Testis (tissue), 2 donors: ENCODE measurements at regions not wholly inside any gene's neighbourhood (a gene's known extent, or its start where the extent isn't known, plus 50 kb on each side); places are given as distances from the start of the nearest gene placed in this dataset.

Experiments used
- DNase-seq: peaks from one replicate; pipeline ENCODE4 v3.0.0-alpha.2; 2019
- H3K27ac ChIP-seq, 2 donors: fragments of 200-600 bp; sonication (generic); one replicate each; pipeline ENCODE4 v1.5.1; 2019
- H3K27me3 ChIP-seq: fragments of 200-600 bp; sonication (generic); one replicate; pipeline ENCODE4 v1.5.1; 2019
- H3K36me3 ChIP-seq: fragments of 200-600 bp; sonication (generic); one replicate; pipeline ENCODE4 v1.5.1; 2017; ENCODE audit warnings: low read depth; ENCODE audit errors: missing control alignments
- H3K4me1 ChIP-seq: fragments of 200-600 bp; sonication (generic); one replicate; pipeline ENCODE4 v1.5.1; 2019
- H3K4me3 ChIP-seq, 2 donors: fragments of 200-600 bp; sonication (generic); one replicate each; pipeline ENCODE4 v1.5.1; 2017 to 2019
- H3K9me3 ChIP-seq: fragments of 200-600 bp; sonication (generic); one replicate; pipeline ENCODE4 v1.5.1; 2017
- CTCF ChIP-seq, 3 experiments: fragments of 450-650 bp in 2 of 3; fragments of 200-600 bp in 1 of 3; sonication (generic) in 1 of 3; IDR thresholded peaks; one replicate each; pipeline ENCODE4 v1.5.1; 2016 to 2019; ENCODE audit warnings: antibody characterized with exemption in 3 of 3, mild to moderate bottlenecking in 2 of 3, moderate library complexity in 1 of 3
- POLR2A ChIP-seq: fragments of 450-650 bp; IDR thresholded peaks from one replicate; pipeline ENCODE4 v1.6.1; 2017; ENCODE audit warnings: antibody characterized with exemption, mild to moderate bottlenecking, moderate library complexity
- WGBS, 2 donors: methylation state at CpG; one replicate each; pipeline ENCODE4 v1.1.5; 2018; 5-methylcytosine and 5-hydroxymethylcytosine counted together
- intact Hi-C: fragments of 100-400 bp; cut with DNase I; formaldehyde crosslinking; loops from one replicate; pipeline ENCODE4 v1.15.1; 2023; ENCODE audit warnings: low total_unique reads

GRCh38 chr12:91511795-91512420 lies 329.3 kb upstream of the DCN start:
- no peaks in the 10 kb centered on the region for H3K27me3 ChIP-seq
- WGBS, 2 donors, result 56 to 64% methylated on average over 1 of the region's 1 CpG
- H3K4me1 ChIP-seq, result no peaks in the 10 kb centered on the region
- DNase-seq, result no peak
- H3K27ac ChIP-seq, result no peak overlapping the region
- no peak overlapping the region for H3K4me3 ChIP-seq
- intact Hi-C loops, result no loop called here
- H3K9me3 ChIP-seq, result no peaks in the 10 kb centered on the region
- TF ChIP-seq POLR2A (no peak), CTCF (IDR thresholded peaks at IDR 0.05) (no peak)
- no peaks in the 10 kb centered on the region for H3K36me3 ChIP-seq

GRCh38 chr12:91507754-91508153 lies 325.1 kb upstream of the DCN start:
- 38 to 43% methylated on average over 1 of the region's 1 CpG for WGBS, 2 donors
- Histone ChIP-seq H3K27me3 (no peaks in the 10 kb centered on the region), H3K36me3 (no peaks in the 10 kb centered on the region), H3K9me3 (no peaks in the 10 kb centered on the region), H3K4me3 (no peak overlapping the region), H3K4me1 (no peaks in the 10 kb centered on the region), H3K27ac (no peak overlapping the region)
- no peak for TF ChIP-seq POLR2A
- TF ChIP-seq CTCF (IDR thresholded peaks at IDR 0.05), result no peak
- intact Hi-C loops, result no loop called here
- DNase-seq, result no peak

- no peak overlapping the region for H3K27ac ChIP-seq
- 80 to 84% methylated on average over 2 of the region's 2 CpGs for WGBS, 2 donors
- H3K9me3 ChIP-seq, result no peaks in the 10 kb centered on the region
- no peak for DNase-seq
- no peaks in the 10 kb centered on the region for H3K27me3 ChIP-seq
- TF ChIP-seq POLR2A (no peak), CTCF (IDR thresholded peaks at IDR 0.05) (no peak)
- no peaks in the 10 kb centered on the region for H3K4me1 ChIP-seq
- intact Hi-C loops, result no loop called here
- no peaks in the 10 kb centered on the region for H3K36me3 ChIP-seq
- no peak overlapping the region for H3K4me3 ChIP-seq
Observed at GRCh38 chr12:91506452-91506851, 323.8 kb upstream of the DCN start.

GRCh38 chr12:91505006-91505405 lies 322.4 kb upstream of the DCN start:
- DNase-seq, result no peak
- H3K4me1 ChIP-seq, result no peaks in the 10 kb centered on the region
- H3K36me3 ChIP-seq, result no peaks in the 10 kb centered on the region
- intact Hi-C loops, result no loop called here
- no peaks in the 10 kb centered on the region for H3K27me3 ChIP-seq
- H3K9me3 ChIP-seq, result no peaks in the 10 kb centered on the region
- H3K4me3 ChIP-seq, result no peak overlapping the region
- no peak overlapping the region for H3K27ac ChIP-seq
- no peak for TF ChIP-seq POLR2A
- TF ChIP-seq CTCF (IDR thresholded peaks at IDR 0.05), result no peak

GRCh38 chr12:91502208-91502607 lies 319.6 kb upstream of the DCN start:
- TF ChIP-seq CTCF (IDR thresholded peaks at IDR 0.05), result no peak
- no peak for TF ChIP-seq POLR2A
- Histone ChIP-seq H3K4me1 (no peaks in the 10 kb centered on the region), H3K4me3 (no peak overlapping the region), H3K27me3 (no peaks in the 10 kb centered on the region), H3K27ac (no peak overlapping the region), H3K36me3 (no peaks in the 10 kb centered on the region), H3K9me3 (no peaks in the 10 kb centered on the region)
- intact Hi-C loops, result no loop called here
- WGBS, 2 donors, result 90 to 95% methylated on average over 4 of the region's 4 CpGs
- no peak for DNase-seq
